ENCODE measurements at regions not wholly inside any gene's neighbourhood (a gene's known extent, or its start where the extent isn't known, plus 50 kb on each side); places are given as distances from the start of the nearest gene placed in this dataset.

DNA sequence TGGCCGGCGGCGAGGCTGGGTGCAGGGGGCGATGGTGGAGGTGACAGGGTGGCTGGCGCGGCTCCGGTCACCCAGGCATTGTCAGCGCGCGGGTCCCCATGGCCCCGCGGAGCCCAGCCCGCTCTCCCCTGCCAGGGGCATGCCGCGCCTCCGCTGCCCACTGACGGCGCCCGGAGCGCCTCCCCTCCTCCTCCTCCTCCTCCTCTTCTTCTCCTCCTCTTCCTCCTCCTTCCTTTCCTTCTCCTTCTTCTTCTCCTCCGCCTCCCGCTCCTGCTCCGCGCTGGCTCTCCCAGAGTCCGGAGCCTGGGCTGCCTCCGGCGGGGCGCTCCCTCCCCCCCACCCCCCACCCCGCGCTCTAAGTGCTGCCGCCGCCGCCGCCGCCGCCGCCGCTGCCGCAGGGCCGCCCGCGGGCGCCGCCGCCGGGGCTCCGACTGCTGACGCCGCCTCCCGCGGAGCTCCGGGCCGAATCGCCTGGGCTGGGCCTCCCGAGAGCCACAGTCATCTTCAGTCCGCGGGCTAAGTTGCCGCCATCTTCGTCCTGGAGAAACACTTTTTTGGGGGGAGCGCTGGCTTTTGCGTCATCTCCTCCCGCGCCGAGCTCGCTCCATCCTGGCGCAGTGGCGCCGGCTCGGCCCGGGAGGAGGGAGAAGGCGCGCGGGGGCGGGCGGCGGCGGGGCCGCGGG is 348.3 kb downstream of the LIG4 start:
- peaks cover 50% of the 10 kb centered on the region for H3K79me2 ChIP-seq (ENCODE audit: insufficient read depth)
- peak overlapping the region; percentile 75 for H3K4me2 ChIP-seq
- CTCF ChIA-PET: interaction anchor here (0.7 to 1.8 kb wide), 32 partner anchors 10 to 712 kb away, joined by 3 to 11 read pairs (median 4); no protein-coding TSS in a partner anchor
- peak overlapping the region; percentile 59 to 96 for H3K4me3 ChIP-seq (ENCODE audit: low read depth in 2 of 2, low read length in 1 of 2)
- H2AFZ ChIP-seq (ENCODE audit: low read depth): peak overlapping the region; percentile 78; the same call in 1 of the 2 replicates
- H4K20me1 ChIP-seq (ENCODE audit: insufficient read depth): peaks cover 34% of the 10 kb centered on the region
- no peaks in the 10 kb centered on the region for H3K9me3 ChIP-seq
- H3K36me3 ChIP-seq (replicated peaks in 1 of 2; ENCODE audit: control insufficient read depth in 1 of 2, insufficient read depth in 2 of 2, low read length in 1 of 2): peaks cover 0 to under 1% of the 10 kb centered on the region in 2 experiments
- under 1% methylated on average over 59 of the region's 79 CpGs for WGBS (ENCODE audit: low lambda C conversion rate)
- H3K27ac ChIP-seq (ENCODE audit: low read depth in 2 of 2, low read length in 1 of 2): peak overlapping the region; percentile 72 to 90
- H3K9me2 ChIP-seq: no peaks in the 10 kb centered on the region
- H3F3A ChIP-seq (replicated peaks; ENCODE audit: insufficient read depth): no peaks in the 10 kb centered on the region
- no peaks in the 10 kb centered on the region for H3K27me3 ChIP-seq (ENCODE audit: insufficient read depth)
- H3K4me1 ChIP-seq (ENCODE audit: control insufficient read depth in 1 of 2, insufficient read depth in 2 of 2, low read depth in 1 of 2, low read length in 1 of 2): peaks cover 0 to 5% of the 10 kb centered on the region in 2 experiments; a peak in 3 of 4 replicates
- TF ChIP-seq TAF1 (IDR thresholded peaks at IDR 0.05; ENCODE audit: borderline replicate concordance, low read depth, low read length) (peak; percentile 58), SMC3 (IDR thresholded peaks at IDR 0.05; ENCODE audit: low read depth, low read length) (no peak)
- TF ChIP-seq, protein P1, sequence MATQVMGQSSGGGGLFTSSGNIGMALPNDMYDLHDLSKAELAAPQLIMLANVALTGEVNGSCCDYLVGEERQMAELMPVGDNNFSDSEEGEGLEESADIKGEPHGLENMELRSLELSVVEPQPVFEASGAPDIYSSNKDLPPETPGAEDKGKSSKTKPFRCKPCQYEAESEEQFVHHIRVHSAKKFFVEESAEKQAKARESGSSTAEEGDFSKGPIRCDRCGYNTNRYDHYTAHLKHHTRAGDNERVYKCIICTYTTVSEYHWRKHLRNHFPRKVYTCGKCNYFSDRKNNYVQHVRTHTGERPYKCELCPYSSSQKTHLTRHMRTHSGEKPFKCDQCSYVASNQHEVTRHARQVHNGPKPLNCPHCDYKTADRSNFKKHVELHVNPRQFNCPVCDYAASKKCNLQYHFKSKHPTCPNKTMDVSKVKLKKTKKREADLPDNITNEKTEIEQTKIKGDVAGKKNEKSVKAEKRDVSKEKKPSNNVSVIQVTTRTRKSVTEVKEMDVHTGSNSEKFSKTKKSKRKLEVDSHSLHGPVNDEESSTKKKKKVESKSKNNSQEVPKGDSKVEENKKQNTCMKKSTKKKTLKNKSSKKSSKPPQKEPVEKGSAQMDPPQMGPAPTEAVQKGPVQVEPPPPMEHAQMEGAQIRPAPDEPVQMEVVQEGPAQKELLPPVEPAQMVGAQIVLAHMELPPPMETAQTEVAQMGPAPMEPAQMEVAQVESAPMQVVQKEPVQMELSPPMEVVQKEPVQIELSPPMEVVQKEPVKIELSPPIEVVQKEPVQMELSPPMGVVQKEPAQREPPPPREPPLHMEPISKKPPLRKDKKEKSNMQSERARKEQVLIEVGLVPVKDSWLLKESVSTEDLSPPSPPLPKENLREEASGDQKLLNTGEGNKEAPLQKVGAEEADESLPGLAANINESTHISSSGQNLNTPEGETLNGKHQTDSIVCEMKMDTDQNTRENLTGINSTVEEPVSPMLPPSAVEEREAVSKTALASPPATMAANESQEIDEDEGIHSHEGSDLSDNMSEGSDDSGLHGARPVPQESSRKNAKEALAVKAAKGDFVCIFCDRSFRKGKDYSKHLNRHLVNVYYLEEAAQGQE (IDR thresholded peaks at IDR 0.05; ENCODE audit: low read depth, low read length): 0 out of 2 replicates have a peak, but pooled peaks have one; percentile 19
- DNase-seq: peak; percentile 80
- peak overlapping the region; percentile 63 for H3K9ac ChIP-seq
- POLR2A ChIA-PET: interaction anchor here (0.6 to 1.4 kb wide), 2 partner anchors 79 to 262 kb away, joined by 3 to 4 read pairs; no protein-coding TSS in a partner anchor

DNA sequence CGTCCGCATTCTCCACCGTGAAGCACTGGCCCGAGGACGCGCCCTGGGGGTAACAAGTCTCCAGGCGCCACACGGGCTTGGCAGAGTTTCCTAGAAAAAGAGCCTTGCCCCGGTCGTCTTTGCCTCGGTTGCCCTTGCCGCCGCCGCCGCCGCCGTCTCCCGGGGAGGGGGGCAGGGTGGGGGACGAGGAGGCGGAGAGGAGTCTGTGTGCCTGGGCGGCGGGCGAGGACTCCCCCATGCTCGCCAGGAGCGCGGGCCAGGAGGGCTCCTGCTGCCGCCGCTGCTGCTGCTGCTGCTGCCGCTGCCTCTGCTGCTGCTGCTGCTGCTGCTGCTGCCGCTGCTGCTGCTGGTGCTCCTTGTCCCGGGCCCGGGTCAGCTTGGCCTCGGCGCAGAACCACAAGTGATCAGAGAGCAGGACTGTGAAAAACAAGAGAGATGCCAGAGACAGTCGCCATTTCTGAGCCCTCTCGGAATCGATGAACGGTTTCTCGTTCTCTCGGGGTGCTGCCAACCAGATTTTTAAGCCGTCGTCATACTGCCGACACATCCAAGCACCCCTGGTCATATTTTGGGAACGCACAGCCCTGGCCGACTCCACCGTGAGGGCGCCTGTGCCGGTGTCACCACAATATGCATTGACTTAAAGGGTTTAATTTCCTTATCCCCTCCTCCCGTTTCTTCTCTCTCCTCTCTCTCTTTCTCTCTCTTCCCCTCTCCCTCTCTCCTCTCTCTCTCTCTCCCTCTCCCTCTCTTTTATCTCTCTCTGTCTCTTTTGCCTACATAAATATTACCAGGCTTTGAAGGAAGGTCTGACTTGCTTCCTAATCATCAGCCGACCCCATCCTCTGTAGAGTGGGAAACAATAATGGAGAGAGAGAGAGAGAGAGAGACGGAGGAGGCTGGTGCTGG is 349.1 kb downstream of the LIG4 start:
- H3K4me2 ChIP-seq: peak overlapping the region; percentile 75
- POLR2A ChIA-PET: interaction anchor here (1.4 kb wide), 1 partner anchor 78 kb away, joined by 3 read pairs; no protein-coding TSS in a partner anchor
- peak; percentile 65 for TF ChIP-seq YY1 (IDR thresholded peaks at IDR 0.05; ENCODE audit: low read depth)
- no peak for TF ChIP-seq SIN3A (IDR thresholded peaks at IDR 0.05; ENCODE audit: borderline replicate concordance, low read depth, low read length)
- TF ChIP-seq, protein P1 (IDR thresholded peaks at IDR 0.05; ENCODE audit: low read depth, low read length): no peak
- TF ChIP-seq GABPA (IDR thresholded peaks at IDR 0.05; ENCODE audit: low read depth): no peak
- no peak for TF ChIP-seq JUND (IDR thresholded peaks at IDR 0.05)
- TF ChIP-seq MXI1 (IDR thresholded peaks at IDR 0.05; ENCODE audit: low read depth, low read length): peak; percentile 19; the same call in 1 of the 2 replicates
- TF ChIP-seq NFIC (IDR thresholded peaks at IDR 0.05; ENCODE audit: borderline replicate concordance): peak; percentile 20; the same call in 1 of the 2 replicates
- TF ChIP-seq, protein P2, sequence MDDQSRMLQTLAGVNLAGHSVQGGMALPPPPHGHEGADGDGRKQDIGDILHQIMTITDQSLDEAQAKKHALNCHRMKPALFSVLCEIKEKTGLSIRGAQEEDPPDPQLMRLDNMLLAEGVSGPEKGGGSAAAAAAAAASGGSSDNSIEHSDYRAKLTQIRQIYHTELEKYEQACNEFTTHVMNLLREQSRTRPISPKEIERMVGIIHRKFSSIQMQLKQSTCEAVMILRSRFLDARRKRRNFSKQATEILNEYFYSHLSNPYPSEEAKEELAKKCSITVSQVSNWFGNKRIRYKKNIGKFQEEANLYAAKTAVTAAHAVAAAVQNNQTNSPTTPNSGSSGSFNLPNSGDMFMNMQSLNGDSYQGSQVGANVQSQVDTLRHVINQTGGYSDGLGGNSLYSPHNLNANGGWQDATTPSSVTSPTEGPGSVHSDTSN (IDR thresholded peaks at IDR 0.05): no peak
- TF ChIP-seq FOSL2 (IDR thresholded peaks at IDR 0.05; ENCODE audit: borderline replicate concordance, low read depth): no peak
- no peak for TF ChIP-seq RFX5 (IDR thresholded peaks at IDR 0.05; ENCODE audit: low read length)
- TF ChIP-seq, protein P3, sequence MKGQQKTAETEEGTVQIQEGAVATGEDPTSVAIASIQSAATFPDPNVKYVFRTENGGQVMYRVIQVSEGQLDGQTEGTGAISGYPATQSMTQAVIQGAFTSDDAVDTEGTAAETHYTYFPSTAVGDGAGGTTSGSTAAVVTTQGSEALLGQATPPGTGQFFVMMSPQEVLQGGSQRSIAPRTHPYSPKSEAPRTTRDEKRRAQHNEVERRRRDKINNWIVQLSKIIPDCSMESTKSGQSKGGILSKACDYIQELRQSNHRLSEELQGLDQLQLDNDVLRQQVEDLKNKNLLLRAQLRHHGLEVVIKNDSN (IDR thresholded peaks at IDR 0.05; ENCODE audit: borderline replicate concordance, low read depth): no peak
- TF ChIP-seq FOXM1 (IDR thresholded peaks at IDR 0.05; ENCODE audit: low read depth): no peak

More for the DNA sequence above, 349.1 kb downstream of the LIG4 start:
- Histone ChIP-seq H3K4me3 (ENCODE audit: low read depth in 2 of 2, low read length in 1 of 2) (peak overlapping the region; percentile 59 to 82), H3K36me3 (replicated peaks in 1 of 2; ENCODE audit: control insufficient read depth in 1 of 2, insufficient read depth in 2 of 2, low read length in 1 of 2) (peaks cover 0 to 8% of the 10 kb centered on the region in 2 experiments), H2AFZ (ENCODE audit: low read depth) (peak overlapping the region; percentile 78), H3K27ac (ENCODE audit: low read depth in 2 of 2, low read length in 1 of 2) (peak overlapping the region; percentile 69 to 90), H3K79me2 (ENCODE audit: insufficient read depth) (peaks cover 58% of the 10 kb centered on the region), H3K9ac (peak overlapping the region; percentile 63), H3K27me3 (ENCODE audit: insufficient read depth) (no peaks in the 10 kb centered on the region), H3K9me2 (no peaks in the 10 kb centered on the region), H3F3A (replicated peaks; ENCODE audit: insufficient read depth) (no peaks in the 10 kb centered on the region), H4K20me1 (ENCODE audit: insufficient read depth) (peaks cover 42% of the 10 kb centered on the region), H3K9me3 (no peaks in the 10 kb centered on the region), H3K4me1 (ENCODE audit: control insufficient read depth in 1 of 2, insufficient read depth in 2 of 2, low read depth in 1 of 2, low read length in 1 of 2) (peaks cover 0 to 5% of the 10 kb centered on the region in 2 experiments; a peak in 3 of 4 replicates)
- CTCF ChIA-PET: interaction anchor here (1.7 kb wide), 1 partner anchor 194 kb away, joined by 3 read pairs; no protein-coding TSS in a partner anchor
- WGBS (ENCODE audit: low lambda C conversion rate): 4% methylated on average over 24 of the region's 51 CpGs
- DNase-seq: peak; percentile 77
